ENCODE measurements at regions not wholly inside any gene's neighbourhood (a gene's known extent, or its start where the extent isn't known, plus 50 kb on each side); places are given as distances from the start of the nearest gene placed in this dataset.

DNA sequence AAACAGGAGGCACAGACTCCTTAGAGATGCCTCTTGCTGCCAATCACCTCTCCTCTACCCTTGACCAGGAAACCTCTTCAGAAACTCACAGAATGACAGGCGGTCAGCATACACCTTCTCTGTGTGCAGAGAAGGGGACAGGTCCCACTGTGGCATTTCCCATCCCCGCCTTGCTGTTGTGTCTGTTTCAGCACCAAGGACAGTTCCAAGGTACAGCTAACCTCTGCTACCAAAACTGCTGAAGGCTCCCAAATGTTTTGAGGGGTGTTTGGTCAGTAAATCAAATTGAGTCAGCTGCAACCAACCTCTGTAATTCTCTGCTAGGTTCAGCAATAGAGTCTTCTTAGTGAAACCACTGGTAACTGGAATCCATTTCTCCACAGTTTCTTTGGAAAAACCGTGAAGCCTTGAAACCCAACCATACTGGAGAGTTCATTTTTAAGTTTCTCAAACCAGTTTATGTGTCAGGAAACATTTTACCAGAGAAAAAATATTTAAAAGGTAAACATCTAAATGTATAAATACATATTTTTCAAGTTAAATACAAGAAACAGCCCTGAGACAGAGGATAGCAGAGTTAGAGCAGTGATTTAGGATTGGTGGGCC lies 122.0 kb downstream of the DRD1 start:
- no peak for DNase-seq (ENCODE audit: low spot score)
- Histone ChIP-seq H3K27ac (no peak overlapping the region), H3K4me3 (no peak overlapping the region)
- TF ChIP-seq, protein P1, sequence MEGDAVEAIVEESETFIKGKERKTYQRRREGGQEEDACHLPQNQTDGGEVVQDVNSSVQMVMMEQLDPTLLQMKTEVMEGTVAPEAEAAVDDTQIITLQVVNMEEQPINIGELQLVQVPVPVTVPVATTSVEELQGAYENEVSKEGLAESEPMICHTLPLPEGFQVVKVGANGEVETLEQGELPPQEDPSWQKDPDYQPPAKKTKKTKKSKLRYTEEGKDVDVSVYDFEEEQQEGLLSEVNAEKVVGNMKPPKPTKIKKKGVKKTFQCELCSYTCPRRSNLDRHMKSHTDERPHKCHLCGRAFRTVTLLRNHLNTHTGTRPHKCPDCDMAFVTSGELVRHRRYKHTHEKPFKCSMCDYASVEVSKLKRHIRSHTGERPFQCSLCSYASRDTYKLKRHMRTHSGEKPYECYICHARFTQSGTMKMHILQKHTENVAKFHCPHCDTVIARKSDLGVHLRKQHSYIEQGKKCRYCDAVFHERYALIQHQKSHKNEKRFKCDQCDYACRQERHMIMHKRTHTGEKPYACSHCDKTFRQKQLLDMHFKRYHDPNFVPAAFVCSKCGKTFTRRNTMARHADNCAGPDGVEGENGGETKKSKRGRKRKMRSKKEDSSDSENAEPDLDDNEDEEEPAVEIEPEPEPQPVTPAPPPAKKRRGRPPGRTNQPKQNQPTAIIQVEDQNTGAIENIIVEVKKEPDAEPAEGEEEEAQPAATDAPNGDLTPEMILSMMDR (IDR thresholded peaks at IDR 0.05): no peak

DNA sequence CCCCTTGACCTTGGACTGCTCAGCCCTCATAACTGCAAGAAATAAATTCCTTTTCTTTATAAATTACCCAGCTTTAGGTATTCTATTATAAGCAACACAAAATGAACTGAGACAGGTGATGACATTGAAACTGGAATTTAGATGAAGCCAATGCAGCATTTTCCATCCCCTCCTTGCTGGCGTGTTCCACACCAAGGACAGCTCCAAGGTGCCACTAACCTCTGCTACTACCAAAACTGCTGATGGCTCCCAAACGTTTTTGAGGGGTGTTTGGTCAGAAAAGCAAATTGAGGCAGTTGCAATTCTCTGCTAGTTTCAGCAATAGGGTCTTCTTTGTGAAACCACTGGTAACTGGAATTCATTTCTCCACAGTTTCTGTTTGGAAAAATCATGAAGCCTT lies 124.8 kb downstream of the DRD1 start:
- H3K4me3 ChIP-seq: no peak overlapping the region
- TF ChIP-seq, protein P1 (IDR thresholded peaks at IDR 0.05): no peak

DNA sequence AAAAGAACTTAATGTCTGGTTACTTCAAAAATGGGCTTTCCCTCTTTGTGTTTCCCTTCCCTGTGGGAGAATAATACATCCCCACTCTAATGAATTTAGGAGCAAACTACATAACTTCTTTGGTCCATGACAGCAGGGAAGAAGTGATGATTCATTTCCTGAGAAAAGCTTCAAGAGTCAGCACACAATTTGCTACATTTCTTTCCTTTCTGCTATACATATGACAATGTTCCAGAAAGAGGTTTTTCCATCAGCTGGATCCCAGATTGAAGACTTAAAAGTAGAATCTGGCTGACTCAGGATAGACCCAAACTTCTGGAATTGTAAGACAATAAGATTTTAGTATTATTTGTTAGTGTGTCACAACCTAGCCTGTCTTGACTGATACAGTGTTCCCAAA lies 126.1 kb downstream of the DRD1 start:
- TF ChIP-seq, protein P1 (IDR thresholded peaks at IDR 0.05): no peak
- no peak overlapping the region for H3K4me3 ChIP-seq
- no peak for DNase-seq (ENCODE audit: low spot score)

More for the DNA sequence above, 124.8 kb downstream of the DRD1 start:
- H3K27ac ChIP-seq: no peak overlapping the region
- DNase-seq (ENCODE audit: low spot score): no peak

DNA sequence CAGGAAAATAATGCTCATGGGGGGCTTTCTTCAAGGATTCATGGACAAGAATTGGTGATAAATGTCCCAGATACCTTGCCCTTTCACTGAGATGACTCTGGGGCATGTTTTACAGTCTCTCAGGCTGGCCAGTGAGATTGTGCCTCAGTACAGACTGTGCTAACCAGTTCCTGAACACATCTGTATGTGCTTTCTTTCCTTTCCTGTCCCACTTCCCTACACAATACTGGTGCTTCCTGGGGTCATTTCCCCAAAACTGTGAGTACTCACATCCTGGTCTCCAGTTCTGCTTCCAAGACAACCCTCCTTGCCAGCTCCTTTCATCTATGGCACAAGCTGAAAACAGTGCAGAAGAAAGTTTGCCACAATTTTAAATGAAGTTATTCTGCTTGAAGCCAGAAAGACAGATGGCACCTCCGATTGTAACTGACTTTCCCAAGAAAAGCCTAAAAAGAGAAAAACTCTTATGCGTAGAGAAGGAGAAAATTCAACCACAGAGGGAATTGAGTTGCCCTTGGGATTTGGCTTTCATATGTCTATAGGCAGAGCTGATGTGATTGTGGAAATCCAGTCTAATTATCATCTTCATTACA lies 134.7 kb downstream of the DRD1 start:
- TF ChIP-seq, protein P1 (IDR thresholded peaks at IDR 0.05): no peak
- H3K27ac ChIP-seq: no peak overlapping the region
- DNase-seq (ENCODE audit: low spot score): no peak
- H3K4me3 ChIP-seq: no peak overlapping the region

More for the DNA sequence above, 126.1 kb downstream of the DRD1 start:
- no peak overlapping the region for H3K27ac ChIP-seq

DNA sequence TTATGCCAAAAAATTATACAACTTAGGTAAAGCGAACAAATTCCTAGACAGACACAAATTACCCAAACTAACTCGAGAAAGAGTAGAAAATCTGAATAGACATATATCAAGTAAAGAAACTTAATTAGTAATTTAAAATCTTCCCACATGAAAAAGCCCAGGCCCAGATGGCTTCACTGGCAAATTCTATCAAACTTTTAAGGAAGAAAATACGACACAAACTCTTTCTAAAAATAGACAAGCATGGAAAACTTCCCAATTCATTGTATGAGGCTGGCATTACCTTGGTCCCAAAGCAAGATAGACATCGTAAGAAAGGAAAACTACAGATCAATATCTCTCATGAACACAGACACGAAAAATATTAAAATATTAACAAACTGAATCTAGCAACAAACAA lies 135.3 kb downstream of the DRD1 start:
- DNase-seq (ENCODE audit: low spot score): no peak

DNA sequence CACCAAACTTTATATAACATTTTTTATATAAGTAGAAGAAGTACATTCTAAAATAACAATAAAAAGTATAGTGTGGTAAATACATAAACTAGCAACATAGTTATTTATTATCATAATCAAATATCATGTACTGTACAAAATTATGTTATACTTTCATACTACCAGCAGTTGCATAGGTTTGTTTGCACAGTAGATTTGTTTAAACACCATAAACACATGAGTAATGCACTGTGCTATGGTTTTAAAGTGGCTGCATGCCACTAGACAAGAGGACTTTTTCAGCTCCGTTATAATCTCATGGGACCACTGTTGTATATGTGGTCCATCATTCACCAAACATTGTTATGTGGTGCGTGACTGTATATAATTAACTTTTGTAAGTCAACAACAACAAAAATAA lies 137.6 kb downstream of the DRD1 start:
- H3K27ac ChIP-seq: no peak overlapping the region
- TF ChIP-seq, protein P1 (IDR thresholded peaks at IDR 0.05): no peak
- no peak overlapping the region for H3K4me3 ChIP-seq
- DNase-seq (ENCODE audit: low spot score): no peak

More for the DNA sequence above, 135.3 kb downstream of the DRD1 start:
- H3K27ac ChIP-seq: no peak overlapping the region
- H3K4me3 ChIP-seq: no peak overlapping the region
- TF ChIP-seq, protein P1 (IDR thresholded peaks at IDR 0.05): no peak

DNA sequence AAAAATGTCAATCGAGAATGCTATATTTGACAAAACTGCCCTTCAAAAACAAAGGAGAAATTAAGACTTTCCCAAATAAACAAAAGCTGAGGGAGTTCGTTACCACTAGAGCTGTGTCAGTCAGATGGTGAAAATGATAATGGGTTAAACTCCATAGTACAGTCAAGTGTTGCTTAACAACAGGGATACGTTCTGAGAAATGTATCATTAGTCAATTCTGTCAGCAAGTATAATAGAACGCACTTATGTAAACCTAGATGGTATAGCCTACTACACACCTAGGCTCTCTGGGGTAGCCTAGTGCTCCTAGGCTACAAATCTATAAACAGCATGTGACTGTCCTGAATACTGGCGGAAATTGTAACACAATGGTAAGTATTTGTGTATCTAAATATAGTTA lies 138.7 kb downstream of the DRD1 start:
- TF ChIP-seq, protein P1 (IDR thresholded peaks at IDR 0.05): no peak
- no peak for DNase-seq (ENCODE audit: low spot score)
- Histone ChIP-seq H3K27ac (no peak overlapping the region), H3K4me3 (no peak overlapping the region)

Data from coronary artery (tissue), 2 donors.